HEK293T (cell line): ENCODE measurements at regions not wholly inside any gene's neighbourhood (a gene's known extent, or its start where the extent isn't known, plus 50 kb on each side); places are given as distances from the start of the nearest gene placed in this dataset.
"Not testable (repeated sequence)": the region's sequence is repeated elsewhere in the genome, so short reads cannot be mapped to it uniquely, and the experiment has no call there.

ENCODE experiments used
- ELF4 ChIP-seq: fragments of 450-650 bp; IDR thresholded peaks from 2 replicates; pipeline ENCODE4 v1.6.1; 2017; ENCODE audit warnings: antibody characterized with exemption
- FOXA1 ChIP-seq: fragments of 450-650 bp; IDR thresholded peaks from 2 replicates; pipeline ENCODE4 v1.6.1; 2016; ENCODE audit warnings: mild to moderate bottlenecking
- FOXK2 ChIP-seq: fragments of 450-650 bp; IDR thresholded peaks from 2 replicates; pipeline ENCODE4 v1.6.1; 2016; ENCODE audit warnings: mild to moderate bottlenecking
- HDGF ChIP-seq: fragments of 450-650 bp; IDR thresholded peaks from 2 replicates; pipeline ENCODE4 v1.6.1; 2017; ENCODE audit warnings: antibody characterized with exemption, borderline replicate concordance
- SP1 ChIP-seq: fragments of 450-650 bp; IDR thresholded peaks from 2 replicates; pipeline ENCODE4 v1.6.1; 2017
- TF ChIP-seq, protein P1 (sequence below): fragments of 450-650 bp; IDR thresholded peaks from 2 replicates; pipeline ENCODE4 v1.6.1; 2016

DNA sequence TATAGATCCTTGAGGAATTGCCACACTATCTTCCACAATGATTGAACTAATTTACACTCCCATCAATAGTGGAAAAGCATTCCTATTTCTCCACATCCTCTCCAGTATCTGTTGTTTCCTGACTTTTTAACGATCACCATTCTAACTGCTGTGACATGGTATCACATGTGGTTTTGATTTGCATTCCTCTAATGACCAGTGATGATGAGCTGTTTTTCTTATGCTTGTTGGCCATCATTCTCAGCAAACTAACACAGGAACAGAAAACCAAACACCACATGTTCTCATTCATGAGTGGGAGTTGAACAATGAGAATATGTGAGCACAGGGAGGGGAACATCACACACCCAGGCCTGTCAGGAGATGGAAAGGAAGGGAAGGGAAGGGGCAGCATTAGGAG lies 411.8 kb downstream of the BTG1 start:
- not testable (repeated sequence) for TF ChIP-seq FOXA1, ELF4, SP1, HDGF, FOXK2
- TF ChIP-seq, protein P1, sequence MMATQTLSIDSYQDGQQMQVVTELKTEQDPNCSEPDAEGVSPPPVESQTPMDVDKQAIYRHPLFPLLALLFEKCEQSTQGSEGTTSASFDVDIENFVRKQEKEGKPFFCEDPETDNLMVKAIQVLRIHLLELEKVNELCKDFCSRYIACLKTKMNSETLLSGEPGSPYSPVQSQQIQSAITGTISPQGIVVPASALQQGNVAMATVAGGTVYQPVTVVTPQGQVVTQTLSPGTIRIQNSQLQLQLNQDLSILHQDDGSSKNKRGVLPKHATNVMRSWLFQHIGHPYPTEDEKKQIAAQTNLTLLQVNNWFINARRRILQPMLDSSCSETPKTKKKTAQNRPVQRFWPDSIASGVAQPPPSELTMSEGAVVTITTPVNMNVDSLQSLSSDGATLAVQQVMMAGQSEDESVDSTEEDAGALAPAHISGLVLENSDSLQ, result not testable (repeated sequence)
